A549 (cell line): ENCODE measurements at regions not wholly inside any gene's neighbourhood (a gene's known extent, or its start where the extent isn't known, plus 50 kb on each side); places are given as distances from the start of the nearest gene placed in this dataset.

Experiments
- ATAC-seq, 2 experiments: fragments of 200-7000 bp in 1 of 2; fragments of >200 bp in 1 of 2; cut with Nextera tagmentation in 1 of 2; cut with Tn5 transposase in 1 of 2; 3 replicates each; pipeline versions ENCODE4 v1.8.0 to v1.9.1; 2018 to 2020; ENCODE audit warnings: mild to moderate bottlenecking in 1 of 2, moderate library complexity in 1 of 2
- CTCF ChIA-PET: fragments of 300-600 bp; sonication (Branson Sonifier 250); formaldehyde crosslinking; extraction: SDS; loops from one replicate; lab custom pipeline; 2021; ENCODE audit warnings: antibody characterized with exemption, inconsistent platforms; lab: Yijun Ruan, JAX
- POLR2A ChIA-PET: fragments of 350-600 bp; formaldehyde crosslinking; extraction: SDS; loops from one replicate; lab custom pipeline; 2021; ENCODE audit warnings: antibody characterized with exemption, inconsistent platforms; lab: Yijun Ruan, JAX
- DNase-seq, 2 experiments: peaks; one replicate each; pipeline versions ENCODE4 v3.0.0 to v3.0.0-alpha.2; 2011 to 2016; ENCODE audit warnings: low read depth in 1 of 2, low spot score in 1 of 2
- FAIRE-seq: peaks from 2 replicates; lab custom pipeline; 2011; peaks lifted over from hg19 to GRCh38; lab: Jason Lieb, UNC
- H3K27ac ChIP-seq, 2 experiments: fragments of >200 bp; sonication (Bioruptor Twin); formaldehyde crosslinking; 3 replicates each; pipeline ENCODE4 v1.5.1; 2016 to 2017
- H3K4me1 ChIP-seq: fragments of >200 bp; sonication (Bioruptor Twin); formaldehyde crosslinking; 3 replicates; pipeline ENCODE4 v1.6.1; 2016
- H3K4me2 ChIP-seq: fragments of >200 bp; sonication (Bioruptor Twin); formaldehyde crosslinking; 3 replicates; pipeline ENCODE4 v1.6.1; 2016
- H3K4me3 ChIP-seq: fragments of >200 bp; sonication (Bioruptor Twin); formaldehyde crosslinking; 3 replicates; pipeline ENCODE4 v1.5.1; 2016
- H3K9me3 ChIP-seq: fragments of >200 bp; sonication (Bioruptor Twin); formaldehyde crosslinking; 3 replicates; pipeline ENCODE4 v1.6.1; 2016
- BCL3 ChIP-seq: fragments of >200 bp; sonication (Bioruptor Twin); formaldehyde crosslinking; IDR thresholded peaks from 3 replicates; pipeline ENCODE4 v1.6.1; 2016
- CHD2 ChIP-seq: fragments of 150-350 bp; IDR thresholded peaks from 2 replicates; pipeline ENCODE4 v1.6.1; 2014; ENCODE audit warnings: low read length; ENCODE audit not compliant: partially characterized antibody
- CTCF ChIP-seq: fragments of >200 bp; sonication (Bioruptor Twin); formaldehyde crosslinking; IDR thresholded peaks from 3 replicates; pipeline ENCODE4 v1.5.1; 2016
- ELK1 ChIP-seq: fragments of 150-350 bp; IDR thresholded peaks from 2 replicates; pipeline ENCODE4 v1.6.1; 2014; ENCODE audit warnings: low read depth, mild to moderate bottlenecking, low read length
- FOXS1 ChIP-seq: fragments of 250-450 bp; sonication (Bioruptor Pico); IDR thresholded peaks from 2 replicates; pipeline ENCODE4 v1.5.0; 2020; ENCODE audit warnings: mild to moderate bottlenecking, moderate library complexity
- HOXA7 ChIP-seq: fragments of 250-450 bp; sonication (Bioruptor Pico); IDR thresholded peaks from 2 replicates; pipeline ENCODE4 v1.5.0; 2020; ENCODE audit warnings: mild to moderate bottlenecking, moderate library complexity
- KDM1A ChIP-seq: fragments of 200-600 bp; sonication (generic); IDR thresholded peaks from 2 replicates; pipeline ENCODE4 v1.6.1; 2016; ENCODE audit warnings: low read depth, mild to moderate bottlenecking
- MAFK ChIP-seq: fragments of 450-650 bp; IDR thresholded peaks from 2 replicates; pipeline ENCODE4 v1.6.1; 2014; ENCODE audit not compliant: partially characterized antibody
- MAX ChIP-seq: IDR thresholded peaks from 2 replicates; pipeline ENCODE4 v1.6.1; 2012
- MYC ChIP-seq: IDR thresholded peaks from 2 replicates; pipeline ENCODE4 v1.6.1; 2012; ENCODE audit warnings: mild to moderate bottlenecking, inconsistent platforms, low read length, improper control_type of control experiment, borderline replicate concordance
- PBX3 ChIP-seq: IDR thresholded peaks from 2 replicates; pipeline ENCODE4 v1.6.1; 2012
- PHF8 ChIP-seq: fragments of 200-600 bp; sonication (generic); IDR thresholded peaks from 2 replicates; pipeline ENCODE4 v1.6.1; 2016; ENCODE audit warnings: low read depth, mild to moderate bottlenecking, antibody characterized with exemption, moderate library complexity, borderline replicate concordance
- RAD21 ChIP-seq, 2 experiments: fragments of >200 bp in 1 of 2; sonication (Bioruptor Twin) in 1 of 2; formaldehyde crosslinking in 1 of 2; IDR thresholded peaks in 1 of 2; conservative IDR thresholded peaks in 1 of 2; 2 replicates in 1 of 2; 3 replicates in 1 of 2; pipeline ENCODE4 v1.6.1; 2012 to 2018; ENCODE audit warnings: inconsistent platforms in 1 of 2
- RNF2 ChIP-seq: fragments of 200-600 bp; sonication (generic); IDR thresholded peaks from 2 replicates; pipeline ENCODE4 v1.6.1; 2016; ENCODE audit warnings: low read depth, mild to moderate bottlenecking, antibody characterized with exemption, moderate library complexity, borderline replicate concordance
- USF2 ChIP-seq: fragments of 450-650 bp; IDR thresholded peaks from 2 replicates; pipeline ENCODE4 v1.6.1; 2014; ENCODE audit warnings: antibody characterized with exemption
- ZNF302 ChIP-seq: fragments of 250-450 bp; sonication (Bioruptor Pico); IDR thresholded peaks from 2 replicates; pipeline ENCODE4 v1.9.0; 2021; ENCODE audit warnings: inconsistent platforms, mild to moderate bottlenecking, moderate library complexity
- ZSCAN20 ChIP-seq: fragments of 250-450 bp; sonication (Bioruptor Pico); IDR thresholded peaks from 2 replicates; pipeline ENCODE4 v1.8.0; 2022; ENCODE audit warnings: mild to moderate bottlenecking, moderate library complexity
- WGBS: methylation state at CpG from one replicate; pipeline ENCODE4 v1.1.6; 2017; ENCODE audit errors: missing lambda C conversion rate; 5-methylcytosine and 5-hydroxymethylcytosine counted together

GRCh38 chr3:34174740-34175139, 376.3 kb downstream of the PDCD6IP start (continued):
- TF ChIP-seq RNF2 (no peak), USF2 (no peak), HOXA7 (no peak), PBX3 (no peak), CTCF (no peak), PHF8 (no peak)

GRCh38 chr3:34175636-34176176, 377.3 kb downstream of the PDCD6IP start:
- DNase-seq (no peak), FAIRE-seq (no peak), ATAC-seq (no peak)
- H3K4me3 ChIP-seq, result no peak overlapping the region
- H3K4me2 ChIP-seq, result no peak overlapping the region
- no peaks in the 10 kb centered on the region for H3K9me3 ChIP-seq
- ChIA-PET CTCF (no interaction called here), POLR2A (no interaction called here)
- H3K27ac ChIP-seq, result no peak overlapping the region
- 59% methylated on average over 2 of the region's 2 CpGs for whole genome bisulfite sequencing
- no peak for TF ChIP-seq FOXS1
- no peak for TF ChIP-seq CHD2
- TF ChIP-seq ELK1, result no peak
- TF ChIP-seq MAFK, result no peak
- TF ChIP-seq RAD21 (conservative IDR thresholded peaks at IDR 0.05 in 1 of 2, IDR thresholded peaks at IDR 0.05 in 1 of 2), result no peak
- TF ChIP-seq ZSCAN20 (CRISPR knock-in tag), result no peak
- TF ChIP-seq PBX3, result no peak
- no peak for TF ChIP-seq KDM1A
- TF ChIP-seq ZNF302 (CRISPR knock-in tag), result no peak
- TF ChIP-seq BCL3, result no peak
- TF ChIP-seq PHF8, result no peak
- TF ChIP-seq MAX, result no peak
- TF ChIP-seq MYC, result no peak
- no peaks in the 10 kb centered on the region for H3K4me1 ChIP-seq
